B cell (primary cell): ENCODE measurements at regions not wholly inside any gene's neighbourhood (a gene's known extent, or its start where the extent isn't known, plus 50 kb on each side); places are given as distances from the start of the nearest gene placed in this dataset.

ENCODE experiments used
- ATAC-seq: fragments of 200-7000 bp; cut with Tn5 transposase; one replicate; pipeline ENCODE4 v1.10.0; 2021; ENCODE audit warnings: low read depth, mild to moderate bottlenecking, moderate number of reproducible peaks, moderate library complexity
- CTCF ChIA-PET: fragments of 350-600 bp; sonication (Branson Sonifier 250); formaldehyde crosslinking; loops from one replicate; lab custom pipeline; 2021; ENCODE audit warnings: antibody characterized with exemption, inconsistent platforms; lab: Charles Lee
- POLR2A ChIA-PET: fragments of 350-600 bp; sonication (Branson Sonifier 250); formaldehyde crosslinking; loops from one replicate; lab custom pipeline; 2021; ENCODE audit warnings: antibody characterized with exemption; lab: Charles Lee
- DNase-seq: peaks from one replicate; pipeline ENCODE4 v3.0.0; 2013
- H2AFZ ChIP-seq: 2 replicates; pipeline ENCODE4 v1.6.1; 2012; ENCODE audit warnings: mild to moderate bottlenecking, low read depth, low read length; ENCODE audit not compliant: insufficient read depth, poor library complexity, severe bottlenecking
- H3K27ac ChIP-seq, 2 donors: 1 replicate in 1 of 2; 2 replicates in 1 of 2; pipeline ENCODE4 v1.5.1; 2012 to 2013; ENCODE audit warnings: low read length in 2 of 2, mild to moderate bottlenecking in 2 of 2, moderate library complexity in 1 of 2
- H3K27me3 ChIP-seq, 4 experiments: fragments of 200-600 bp in 1 of 4; sonication (generic) in 1 of 4; replicated peaks in 1 of 4; 1 replicate in 2 of 4; 2 replicates in 2 of 4; pipeline versions ENCODE4 v1.6.1 to v1.7.0; 2013 to 2016; ENCODE audit warnings: low read length in 3 of 4, mild to moderate bottlenecking in 2 of 4, mixed read lengths in 1 of 4, moderate library complexity in 1 of 4; ENCODE audit not compliant: insufficient read depth in 4 of 4, control insufficient read depth in 3 of 4; ENCODE audit errors: control extremely low read depth in 1 of 4
- H3K36me3 ChIP-seq, 2 experiments: replicated peaks in 1 of 2; 1 replicate in 1 of 2; 2 replicates in 1 of 2; pipeline versions ENCODE4 v1.6.1 to v1.7.1; 2013; ENCODE audit warnings: low read length in 1 of 2; ENCODE audit not compliant: insufficient read depth in 2 of 2, control insufficient read depth in 1 of 2; ENCODE audit errors: control extremely low read depth in 1 of 2, extremely low read depth in 1 of 2
- H3K4me1 ChIP-seq, 2 donors: fragments of 200-600 bp in 1 of 2; sonication (generic) in 1 of 2; 1 replicate in 1 of 2; 2 replicates in 1 of 2; pipeline versions ENCODE4 v1.5.1 to v1.6.1; 2013 to 2017; ENCODE audit warnings: low read length in 2 of 2; ENCODE audit not compliant: control insufficient read depth in 2 of 2, insufficient read depth in 2 of 2
- H3K4me2 ChIP-seq: replicated peaks from 2 replicates; pipeline ENCODE3; 2012; ENCODE audit warnings: mild to moderate bottlenecking, low read depth, low read length; ENCODE audit not compliant: poor library complexity, severe bottlenecking
- H3K4me3 ChIP-seq, 5 experiments: fragments of 200-600 bp in 1 of 5; sonication (generic) in 1 of 5; 1 replicate in 3 of 5; 2 replicates in 2 of 5; pipeline versions ENCODE4 v1.5.1 to v1.7.0; 2011 to 2016; ENCODE audit warnings: low read length in 4 of 5, mild to moderate bottlenecking in 4 of 5, low read depth in 2 of 5, control low read depth in 1 of 5, moderate library complexity in 1 of 5; ENCODE audit not compliant: insufficient read depth in 1 of 5; ENCODE audit errors: control extremely low read depth in 1 of 5, extremely low read depth in 1 of 5
- H3K79me2 ChIP-seq: fragments of 200-600 bp; sonication (generic); one replicate; pipeline ENCODE4 v1.6.0; 2016; ENCODE audit warnings: low read length; ENCODE audit not compliant: control insufficient read depth, insufficient read depth
- H3K9ac ChIP-seq: fragments of 200-600 bp; sonication (generic); 2 replicates; pipeline ENCODE4 v1.6.1; 2017; ENCODE audit warnings: mild to moderate bottlenecking, low read length, moderate library complexity
- H3K9me3 ChIP-seq, 3 donors: one replicate each; pipeline versions ENCODE4 v1.6.1 to v1.7.1; 2013; ENCODE audit warnings: low read length in 2 of 3; ENCODE audit not compliant: control insufficient read depth in 2 of 3, insufficient read depth in 1 of 3; ENCODE audit errors: control extremely low read depth in 1 of 3
- H4K20me1 ChIP-seq: 2 replicates; pipeline ENCODE4 v1.6.0; 2012; ENCODE audit warnings: mild to moderate bottlenecking, low read length; ENCODE audit not compliant: insufficient read depth, control insufficient read depth, poor library complexity, severe bottlenecking
- H3K27ac Mint-ChIP-seq: one replicate; pipeline ENCODE4 v1.8.0; 2021; ENCODE audit warnings: mixed read lengths
- H3K27me3 Mint-ChIP-seq: one replicate; pipeline ENCODE4 v1.8.0; 2021; ENCODE audit warnings: mixed read lengths
- H3K4me1 Mint-ChIP-seq: one replicate; pipeline ENCODE4 v1.8.0; 2021; ENCODE audit warnings: mixed read lengths
- H3K4me3 Mint-ChIP-seq: one replicate; pipeline ENCODE4 v1.8.0; 2021; ENCODE audit warnings: mixed read lengths
- H3K9me3 Mint-ChIP-seq: one replicate; pipeline ENCODE4 v1.8.0; 2022; ENCODE audit warnings: mixed read lengths; ENCODE audit not compliant: insufficient read depth
- CTCF ChIP-seq: fragments of 200-600 bp; IDR thresholded peaks from one replicate; pipeline ENCODE4 v1.8.0; 2022; ENCODE audit warnings: antibody characterized with exemption, mild to moderate bottlenecking
- EZH2 ChIP-seq: IDR thresholded peaks from 2 replicates; pipeline ENCODE4 v1.6.1; 2012; ENCODE audit warnings: borderline replicate concordance, low read depth, mild to moderate bottlenecking, moderate library complexity, low read length; ENCODE audit not compliant: insufficient read depth, poor library complexity, severe bottlenecking
- WGBS: methylation state at CpG from one replicate; pipeline ENCODE4 v1.1.5; 2013; ENCODE audit warnings: missing lambda C conversion rate; ENCODE audit not compliant: insufficient coverage; 5-methylcytosine and 5-hydroxymethylcytosine counted together
- intact Hi-C: fragments of 100-400 bp; cut with micrococcal nuclease; formaldehyde crosslinking; loops from one replicate; pipeline ENCODE4 v1.10.0; 2022

GRCh38 chr3:168709073-168709472 lies 613.3 kb upstream of the GOLIM4 start:
- TF ChIP-seq EZH2: no peak
- TF ChIP-seq CTCF: no peak
- ATAC-seq (no peak), DNase-seq (no peak)
- Mint-ChIP-seq H3K27me3 (no peaks in the 10 kb centered on the region), H3K27ac (no peak overlapping the region), H3K9me3 (peaks cover 3% of the 10 kb centered on the region), H3K4me3 (no peak overlapping the region), H3K4me1 (no peaks in the 10 kb centered on the region)
- Histone ChIP-seq H3K4me2 (no peak overlapping the region), H3K27ac (no peak overlapping the region), H3K4me1 (no peaks in the 10 kb centered on the region), H2AFZ (no peak overlapping the region), H3K27me3 (no peaks in the 10 kb centered on the region), H3K79me2 (no peaks in the 10 kb centered on the region), H4K20me1 (no peaks in the 10 kb centered on the region), H3K36me3 (no peaks in the 10 kb centered on the region), H3K9me3 (no peaks in the 10 kb centered on the region), H3K9ac (no peak overlapping the region), H3K4me3 (no peak overlapping the region)
- 85% methylated on average over 4 of the region's 9 CpGs for WGBS
- ChIA-PET CTCF (no interaction called here), POLR2A (no interaction called here)
- intact Hi-C loops: no loop called here

DNA sequence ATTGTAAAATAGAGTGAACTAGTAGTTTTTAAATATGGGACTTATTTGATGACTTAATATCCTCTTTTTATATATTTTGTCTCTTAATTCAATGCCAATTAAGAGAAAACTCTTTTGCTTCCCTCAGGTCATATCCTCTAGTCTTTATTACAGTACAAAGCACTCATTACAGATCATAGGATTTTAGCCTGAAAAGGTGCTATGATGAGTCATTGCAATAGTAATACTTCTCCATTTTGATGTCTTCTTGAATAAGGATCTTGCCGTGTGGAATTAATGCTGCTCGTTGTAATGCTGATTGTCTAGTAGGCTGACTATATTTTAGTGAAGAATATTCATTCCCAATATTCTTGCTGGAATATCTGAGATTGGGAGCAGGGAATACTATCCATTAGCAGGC lies 612.2 kb upstream of the GOLIM4 start:
- no CpG with 5 or more reads among the region's 2 CpGs for WGBS
- no peak for TF ChIP-seq CTCF
- TF ChIP-seq EZH2: no peak
- Histone ChIP-seq H3K4me1 (no peaks in the 10 kb centered on the region), H3K4me3 (no peak overlapping the region), H3K36me3 (no peaks in the 10 kb centered on the region), H3K27me3 (no peaks in the 10 kb centered on the region), H3K9me3 (no peaks in the 10 kb centered on the region), H3K27ac (no peak overlapping the region), H3K4me2 (no peak overlapping the region), H3K9ac (no peak overlapping the region), H4K20me1 (no peaks in the 10 kb centered on the region), H3K79me2 (no peaks in the 10 kb centered on the region), H2AFZ (no peak overlapping the region)
- DNase-seq (no peak), ATAC-seq (no peak)
- no peaks in the 10 kb centered on the region for H3K27me3 Mint-ChIP-seq
- H3K27ac Mint-ChIP-seq: no peak overlapping the region
- ChIA-PET CTCF (no interaction called here), POLR2A (no interaction called here)
- H3K9me3 Mint-ChIP-seq: peaks cover 3% of the 10 kb centered on the region
- no peak overlapping the region for H3K4me3 Mint-ChIP-seq
- intact Hi-C loops: no loop called here
- H3K4me1 Mint-ChIP-seq: no peaks in the 10 kb centered on the region
